IMR-90 (cell line): ENCODE measurements at regions not wholly inside any gene's neighbourhood (a gene's known extent, or its start where the extent isn't known, plus 50 kb on each side); places are given as distances from the start of the nearest gene placed in this dataset.

ENCODE experiments used
- BHLHE40 ChIP-seq: fragments of 150-350 bp; IDR thresholded peaks from 2 replicates; pipeline ENCODE4 v1.6.1; 2016; ENCODE audit warnings: mild to moderate bottlenecking, low read depth, low read length
- CTCF ChIP-seq: conservative IDR thresholded peaks from 2 replicates; pipeline ENCODE4 v1.5.1; 2012; ENCODE audit warnings: mild to moderate bottlenecking, low read depth, low read length, improper control_type of control experiment
- ELK1 ChIP-seq: fragments of 150-350 bp; IDR thresholded peaks from 2 replicates; pipeline ENCODE4 v1.6.1; 2016; ENCODE audit warnings: low read depth, mild to moderate bottlenecking, low read length, moderate library complexity, borderline replicate concordance
- FOS ChIP-seq: fragments of 150-350 bp; IDR thresholded peaks from 2 replicates; pipeline ENCODE4 v1.6.1; 2016; ENCODE audit warnings: low read depth, low read length
- NFE2L2 ChIP-seq: fragments of 150-350 bp; IDR thresholded peaks from 2 replicates; pipeline ENCODE4 v1.6.1; 2016; ENCODE audit warnings: low read depth, mild to moderate bottlenecking, low read length
- POLR2A ChIP-seq: IDR thresholded peaks from 2 replicates; pipeline ENCODE4 v1.6.1; 2012; ENCODE audit warnings: mild to moderate bottlenecking, low read depth, low read length

- no peak for TF ChIP-seq CTCF
- TF ChIP-seq NFE2L2, result no peak
- TF ChIP-seq FOS, result no peak
- TF ChIP-seq ELK1, result no peak
- TF ChIP-seq POLR2A, result no peak
- no peak for TF ChIP-seq BHLHE40
These were observed 700.3 kb downstream of the CDH11 start for GRCh38 chr16:64421515-64421914.
